HG03521 (cell line): ENCODE measurements at regions not wholly inside any gene's neighbourhood (a gene's known extent, or its start where the extent isn't known, plus 50 kb on each side); places are given as distances from the start of the nearest gene placed in this dataset.

Experiments
- ATAC-seq: cut with Tn5 transposase; IDR thresholded peaks from one replicate; pipeline ENCODE4 v1.9.1; 2021; ENCODE audit warnings: mild to moderate bottlenecking, moderate library complexity; ENCODE audit not compliant: unreplicated experiment

DNA sequence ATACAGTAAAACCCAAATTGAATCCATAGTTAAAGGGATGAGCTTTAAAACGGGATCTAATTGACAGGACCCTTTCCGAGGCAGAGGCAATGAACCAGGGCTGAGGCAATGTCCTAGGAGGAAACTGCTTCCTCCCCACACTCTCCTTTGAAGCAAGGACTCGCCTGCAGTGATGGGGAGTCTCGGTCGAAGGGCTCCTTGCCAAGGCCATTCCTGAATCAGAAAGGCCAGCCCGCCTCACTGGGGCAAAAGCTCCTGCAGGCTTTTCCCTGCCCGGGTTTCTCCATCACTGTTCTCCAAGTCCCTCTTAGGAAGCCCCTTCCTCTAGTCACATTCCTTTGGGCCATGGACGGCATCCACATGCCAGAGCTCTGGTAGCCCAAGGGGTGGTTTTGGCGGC, 132.0 kb downstream of the RBFOX3 start:
- ATAC-seq = no peak

DNA sequence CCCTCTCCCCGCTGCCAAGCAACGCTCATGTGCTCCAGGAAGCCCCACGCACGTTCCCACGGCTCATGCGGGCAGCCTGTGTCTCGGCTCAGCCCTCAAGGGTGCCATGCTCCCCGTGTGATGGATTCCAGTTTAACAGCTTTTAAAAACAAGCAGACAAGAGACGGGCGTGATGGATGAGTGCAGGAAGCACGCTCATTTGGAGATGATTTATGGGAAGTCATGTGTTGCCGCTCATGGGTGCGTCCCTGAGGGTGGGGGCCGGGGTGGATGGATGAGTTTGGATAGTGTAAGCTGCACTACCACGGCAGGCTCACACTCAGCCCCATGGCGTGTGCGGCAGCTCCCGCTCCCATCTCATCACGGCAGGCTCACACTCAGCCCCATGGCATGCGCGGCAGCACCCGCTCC, 132.8 kb downstream of the RBFOX3 start:
- ATAC-seq = no peak

DNA sequence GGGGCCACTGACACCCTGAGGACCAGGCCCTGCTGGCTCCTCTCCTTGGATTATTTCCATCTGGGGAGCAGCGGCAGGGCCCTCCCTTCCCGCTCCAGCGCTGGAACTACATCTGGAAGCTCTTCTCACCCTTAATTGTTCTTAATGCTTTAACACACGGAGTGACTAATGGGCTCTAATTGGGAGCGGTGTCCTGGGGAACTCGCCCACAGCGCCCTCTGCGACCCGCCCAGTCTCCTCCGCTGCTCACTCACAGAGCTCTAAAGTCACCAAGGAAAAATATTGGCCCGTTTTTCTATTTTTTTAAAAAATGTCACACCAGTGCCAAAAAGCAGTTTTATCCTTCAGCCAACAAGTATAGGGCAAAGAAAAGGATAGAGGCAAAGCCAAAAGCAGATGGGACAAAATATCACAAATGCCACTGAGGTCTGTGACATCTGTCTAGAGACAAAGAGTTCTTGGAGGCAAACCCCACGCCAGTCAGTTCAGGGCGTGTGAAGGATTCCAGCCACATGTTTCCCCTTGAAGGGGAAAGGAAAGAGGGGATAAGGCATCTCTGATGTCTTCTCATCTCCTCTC, 134.7 kb downstream of the RBFOX3 start:
- no peak for ATAC-seq

DNA sequence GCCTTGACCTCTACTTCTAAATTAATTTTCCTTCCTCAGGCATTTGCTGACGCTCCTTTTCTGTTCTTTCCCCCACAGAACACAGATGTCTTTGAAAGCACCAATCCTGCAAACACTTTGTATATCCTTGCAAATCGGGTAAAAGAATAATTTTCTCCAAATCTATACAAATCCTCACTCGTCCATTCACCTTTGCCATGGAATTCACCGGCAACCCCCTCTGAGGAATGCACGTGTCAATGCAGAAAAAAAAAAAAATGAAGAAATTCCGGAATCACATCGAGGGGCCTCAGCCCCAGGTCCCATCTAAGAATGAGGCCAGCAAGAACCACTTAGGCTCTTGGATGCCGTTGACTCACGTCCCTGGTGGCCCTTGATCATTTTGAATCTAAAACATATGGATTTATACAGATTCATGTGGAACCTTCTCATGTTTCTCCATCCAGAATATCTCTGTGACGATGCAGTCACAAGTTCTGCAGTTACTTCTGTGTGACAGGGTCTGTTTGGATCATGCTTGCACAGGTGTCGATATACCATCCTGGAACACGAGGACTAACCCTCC, 136.9 kb downstream of the RBFOX3 start:
- ATAC-seq = no peak

GRCh38 chr17:79473111-79473875, 137.6 kb downstream of the RBFOX3 start:
- ATAC-seq = no peak

- no peak for ATAC-seq
Observed at GRCh38 chr17:79470754-79471153, 140.1 kb downstream of the RBFOX3 start.

DNA sequence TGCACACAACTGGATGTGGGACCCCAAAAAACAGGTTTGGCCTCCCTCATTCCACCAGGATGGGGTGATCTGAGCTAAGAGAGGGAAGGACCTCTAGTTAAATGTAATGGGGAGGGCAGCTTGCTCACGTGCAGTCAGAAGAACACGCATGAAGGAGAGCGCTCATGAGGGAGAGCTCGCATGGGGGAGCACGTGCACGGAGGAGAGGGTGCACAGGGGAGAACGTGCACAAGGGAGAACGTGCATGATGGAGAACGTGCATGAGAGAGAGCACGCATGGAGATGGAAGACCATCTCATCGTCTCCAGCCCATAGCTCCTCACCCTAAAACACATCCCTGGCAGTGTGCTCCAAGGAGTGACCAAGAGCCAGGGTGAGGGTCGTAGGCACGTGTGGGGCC, 141.2 kb downstream of the RBFOX3 start:
- no peak for ATAC-seq

DNA sequence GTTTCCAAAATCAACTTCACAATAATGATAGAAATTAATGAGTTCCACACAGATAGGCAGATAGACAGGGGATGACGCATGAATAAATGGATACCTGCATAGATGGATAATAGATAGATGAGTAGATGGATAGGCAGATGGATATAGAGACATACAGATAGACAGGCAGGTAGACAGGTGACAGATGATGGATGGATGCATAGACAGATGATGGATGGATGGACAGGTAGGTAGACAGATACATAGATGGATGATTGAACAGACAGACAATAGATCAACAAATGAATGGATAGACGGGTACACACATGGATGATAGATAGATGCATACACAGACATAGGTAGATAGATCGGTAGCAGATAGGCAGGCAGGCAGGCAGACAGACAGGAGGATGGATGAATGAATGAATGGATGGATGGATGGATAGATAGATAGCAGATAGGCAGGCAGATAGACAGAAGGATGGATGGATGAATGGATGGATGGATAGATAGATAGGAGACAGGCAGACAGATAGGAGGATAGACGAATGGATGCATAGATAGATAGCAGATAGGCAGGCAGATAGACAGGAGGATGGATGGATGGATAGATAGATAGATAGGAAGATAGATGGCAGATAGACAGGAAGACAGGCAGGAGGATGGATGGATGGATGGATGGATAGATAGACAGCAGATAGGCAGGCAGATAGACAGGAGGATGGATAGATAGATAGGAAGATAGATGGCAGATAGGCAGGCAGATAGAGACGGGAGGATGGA, 142.5 kb downstream of the RBFOX3 start:
- ATAC-seq = no peak

DNA sequence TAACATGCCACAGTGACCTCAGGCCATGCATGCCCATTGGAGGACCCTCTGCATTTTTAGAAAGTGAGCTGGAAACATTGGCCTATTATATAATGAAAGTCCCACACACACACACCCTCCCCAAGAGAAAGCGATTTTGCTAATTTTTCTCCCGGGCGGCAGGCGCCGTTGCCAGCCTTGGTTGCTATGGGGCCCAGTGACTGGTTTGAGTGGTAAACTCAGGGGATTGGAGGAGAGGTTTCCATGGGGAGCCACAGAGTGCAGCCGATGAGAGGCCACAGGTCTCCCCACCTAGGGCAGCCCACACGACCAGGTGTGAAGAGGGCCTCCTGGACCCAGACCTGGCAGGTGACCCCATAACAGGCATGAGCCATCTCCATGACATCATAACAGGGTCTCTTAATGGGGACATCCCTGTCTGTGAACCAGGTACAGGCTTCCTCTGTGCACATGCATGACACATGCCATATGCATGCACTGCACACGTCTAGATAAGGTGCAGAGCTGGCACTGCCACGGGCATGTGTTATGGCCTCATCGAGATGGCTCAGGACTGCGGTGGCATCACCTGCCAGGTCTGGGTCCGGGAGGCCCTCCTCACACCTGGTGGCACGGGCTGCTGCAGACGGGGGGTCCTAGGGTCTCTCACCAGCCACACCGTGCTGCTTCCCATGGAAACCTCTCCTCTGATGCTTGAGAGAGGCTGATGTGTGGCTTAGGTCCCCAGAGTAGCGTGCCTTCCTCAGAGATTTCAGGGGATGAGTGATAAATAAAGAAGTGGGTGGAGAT, 144.1 kb downstream of the RBFOX3 start:
- ATAC-seq = no peak

GRCh38 chr17:79465681-79466025, 145.2 kb downstream of the RBFOX3 start:
- ATAC-seq = no peak

- ATAC-seq = no peak
Observed at GRCh38 chr17:79465011-79465680, 145.7 kb downstream of the RBFOX3 start.

DNA sequence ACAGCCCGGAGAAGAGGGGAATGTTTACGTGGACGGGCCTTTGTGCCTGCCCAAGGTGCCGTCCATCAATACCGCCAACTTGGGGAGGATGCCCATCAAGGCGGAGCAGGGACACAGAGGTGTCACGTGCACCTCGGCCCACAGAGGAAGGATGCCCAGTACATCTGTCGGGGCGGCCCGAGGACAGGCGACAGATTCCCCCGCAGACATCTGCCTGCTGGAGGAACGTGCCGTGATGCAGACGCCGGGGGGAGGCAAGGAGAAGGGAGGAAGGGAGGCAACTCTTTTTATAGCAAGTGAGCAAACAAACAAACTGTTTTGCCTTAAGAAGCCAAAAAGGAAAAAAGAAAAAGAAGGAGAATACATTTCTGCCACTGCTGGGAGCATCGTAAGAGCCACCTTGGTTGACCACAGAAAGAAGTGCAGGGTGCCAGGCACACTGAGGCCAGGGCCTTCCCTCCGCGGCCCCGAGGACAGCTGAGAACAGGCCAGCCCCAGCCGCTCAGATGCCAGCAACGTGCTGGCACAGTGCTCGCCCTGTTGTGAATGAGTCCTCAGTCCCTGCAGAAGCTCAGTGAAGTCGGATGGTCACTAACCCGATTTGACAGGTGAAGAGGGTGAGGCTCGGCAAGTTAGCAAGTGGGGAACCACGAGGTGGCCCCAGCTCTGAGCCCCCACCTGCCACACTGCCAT, 146.4 kb downstream of the RBFOX3 start:
- no peak for ATAC-seq

GRCh38 chr17:79463421-79464317, 147.2 kb downstream of the RBFOX3 start:
- ATAC-seq = no peak

DNA sequence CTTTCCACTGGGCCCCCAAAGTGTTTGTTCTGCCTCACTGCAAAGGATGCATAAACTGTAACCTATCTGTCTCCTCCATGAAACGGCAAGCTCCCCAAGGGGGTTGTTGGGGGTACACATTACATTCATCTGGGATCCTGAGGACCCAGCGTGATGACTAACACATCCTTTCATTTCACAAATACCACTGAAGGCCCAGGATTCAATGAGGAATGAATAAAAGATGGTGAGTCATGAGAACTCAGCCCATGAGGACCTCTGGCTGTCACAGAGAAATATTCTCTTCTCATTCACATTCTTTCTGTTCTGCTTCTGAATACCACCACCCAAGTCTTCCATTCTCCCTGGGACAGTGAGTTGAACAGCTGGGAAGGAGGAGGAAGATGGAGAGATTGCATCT, 149.8 kb downstream of the RBFOX3 start:
- no peak for ATAC-seq

DNA sequence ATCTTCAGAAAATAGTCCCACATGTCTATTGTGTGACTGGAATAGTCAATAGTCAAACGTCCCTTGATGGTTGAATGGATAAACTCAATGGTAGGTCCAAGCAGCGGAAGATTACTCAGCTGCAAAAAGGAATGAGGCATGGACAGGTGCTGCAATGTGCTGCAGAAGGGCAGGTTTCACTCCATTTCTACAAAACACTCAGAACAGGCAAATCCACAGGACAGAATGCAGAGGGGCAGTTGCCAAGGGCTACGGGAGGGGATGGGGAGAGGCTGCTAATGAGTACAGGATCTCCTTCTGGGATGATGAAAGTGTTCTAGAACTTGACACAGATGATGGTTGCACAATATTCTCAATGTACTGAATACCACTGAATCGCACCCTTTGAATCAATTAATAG, 151.0 kb downstream of the RBFOX3 start:
- ATAC-seq = no peak

DNA sequence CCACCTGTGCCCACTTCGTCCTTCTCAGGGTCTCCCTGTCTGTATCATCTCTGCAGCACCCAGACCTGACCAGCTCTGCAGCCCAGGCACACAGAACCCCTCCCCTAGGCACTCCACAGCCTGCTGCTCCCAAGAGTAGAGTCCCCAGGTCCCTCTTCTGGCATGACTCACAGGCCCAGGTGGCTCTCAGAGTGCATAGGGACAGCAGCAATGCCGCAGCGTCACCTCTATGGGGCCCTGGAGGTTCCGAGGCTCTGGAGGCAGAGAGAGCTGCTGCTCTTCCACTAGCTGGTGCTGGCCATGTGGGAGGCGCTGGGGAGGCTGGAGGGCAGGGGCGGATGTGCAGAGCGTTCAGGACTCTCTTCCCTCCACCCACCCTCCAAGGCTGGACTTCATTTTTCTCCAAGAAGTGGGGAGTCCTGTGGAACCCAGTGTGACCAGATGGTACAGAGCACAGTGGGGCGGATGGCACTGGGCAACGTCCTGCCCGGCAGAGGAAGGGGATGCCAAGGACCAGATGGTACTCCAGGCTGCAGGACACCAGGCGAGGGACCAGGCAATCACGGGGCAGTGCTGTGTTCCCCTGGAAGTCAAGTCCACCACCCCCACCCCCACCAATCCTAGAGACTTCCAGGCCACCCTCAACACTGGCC, 151.7 kb downstream of the RBFOX3 start:
- no peak for ATAC-seq

- ATAC-seq = no peak
Observed at GRCh38 chr17:79458356-79458755, 152.5 kb downstream of the RBFOX3 start.

GRCh38 chr17:79457889-79458288, 153.0 kb downstream of the RBFOX3 start:
- ATAC-seq = no peak
